Testis (tissue), 2 donors: ENCODE measurements at regions not wholly inside any gene's neighbourhood (a gene's known extent, or its start where the extent isn't known, plus 50 kb on each side); places are given as distances from the start of the nearest gene placed in this dataset.

Source experiments
- DNase-seq: peaks from one replicate; pipeline ENCODE4 v3.0.0-alpha.2; 2019
- H3K27ac ChIP-seq, 2 donors: fragments of 200-600 bp; sonication (generic); one replicate each; pipeline ENCODE4 v1.5.1; 2019
- H3K27me3 ChIP-seq: fragments of 200-600 bp; sonication (generic); one replicate; pipeline ENCODE4 v1.5.1; 2019
- H3K36me3 ChIP-seq: fragments of 200-600 bp; sonication (generic); one replicate; pipeline ENCODE4 v1.5.1; 2017; ENCODE audit warnings: low read depth; ENCODE audit errors: missing control alignments
- H3K4me1 ChIP-seq: fragments of 200-600 bp; sonication (generic); one replicate; pipeline ENCODE4 v1.5.1; 2019
- H3K4me3 ChIP-seq, 2 donors: fragments of 200-600 bp; sonication (generic); one replicate each; pipeline ENCODE4 v1.5.1; 2017 to 2019
- H3K9me3 ChIP-seq: fragments of 200-600 bp; sonication (generic); one replicate; pipeline ENCODE4 v1.5.1; 2017
- CTCF ChIP-seq, 3 experiments: fragments of 450-650 bp in 2 of 3; fragments of 200-600 bp in 1 of 3; sonication (generic) in 1 of 3; IDR thresholded peaks; one replicate each; pipeline ENCODE4 v1.5.1; 2016 to 2019; ENCODE audit warnings: antibody characterized with exemption in 3 of 3, mild to moderate bottlenecking in 2 of 3, moderate library complexity in 1 of 3
- POLR2A ChIP-seq: fragments of 450-650 bp; IDR thresholded peaks from one replicate; pipeline ENCODE4 v1.6.1; 2017; ENCODE audit warnings: antibody characterized with exemption, mild to moderate bottlenecking, moderate library complexity
- WGBS, 2 donors: methylation state at CpG; one replicate each; pipeline ENCODE4 v1.1.5; 2018; 5-methylcytosine and 5-hydroxymethylcytosine counted together
- intact Hi-C: fragments of 100-400 bp; cut with DNase I; formaldehyde crosslinking; loops from one replicate; pipeline ENCODE4 v1.15.1; 2023; ENCODE audit warnings: low total_unique reads

GRCh38 chr10:57494486-57494885 is 773.2 kb downstream of the IPMK start:
- no peak overlapping the region for H3K4me3 ChIP-seq
- no peak for DNase-seq
- TF ChIP-seq POLR2A (no peak), CTCF (IDR thresholded peaks at IDR 0.05) (no peak)
- no peaks in the 10 kb centered on the region for H3K27me3 ChIP-seq
- intact Hi-C loops: no loop called here
- no peaks in the 10 kb centered on the region for H3K9me3 ChIP-seq
- 89 to 96% methylated on average over 2 of the region's 2 CpGs for WGBS, 2 donors
- no peaks in the 10 kb centered on the region for H3K4me1 ChIP-seq
- no peak overlapping the region for H3K27ac ChIP-seq
- H3K36me3 ChIP-seq: no peaks in the 10 kb centered on the region

- Histone ChIP-seq H3K27ac (no peak overlapping the region), H3K4me3 (no peak overlapping the region), H3K27me3 (no peaks in the 10 kb centered on the region), H3K36me3 (no peaks in the 10 kb centered on the region), H3K4me1 (no peaks in the 10 kb centered on the region), H3K9me3 (no peaks in the 10 kb centered on the region)
- intact Hi-C loops: no loop called here
- 16 to 30% methylated on average over 1 of the region's 1 CpG for WGBS, 2 donors
- no peak for TF ChIP-seq POLR2A
- no peak for TF ChIP-seq CTCF (IDR thresholded peaks at IDR 0.05)
- no peak for DNase-seq
Observed at GRCh38 chr10:57482259-57482658, 785.4 kb downstream of the IPMK start.

DNA sequence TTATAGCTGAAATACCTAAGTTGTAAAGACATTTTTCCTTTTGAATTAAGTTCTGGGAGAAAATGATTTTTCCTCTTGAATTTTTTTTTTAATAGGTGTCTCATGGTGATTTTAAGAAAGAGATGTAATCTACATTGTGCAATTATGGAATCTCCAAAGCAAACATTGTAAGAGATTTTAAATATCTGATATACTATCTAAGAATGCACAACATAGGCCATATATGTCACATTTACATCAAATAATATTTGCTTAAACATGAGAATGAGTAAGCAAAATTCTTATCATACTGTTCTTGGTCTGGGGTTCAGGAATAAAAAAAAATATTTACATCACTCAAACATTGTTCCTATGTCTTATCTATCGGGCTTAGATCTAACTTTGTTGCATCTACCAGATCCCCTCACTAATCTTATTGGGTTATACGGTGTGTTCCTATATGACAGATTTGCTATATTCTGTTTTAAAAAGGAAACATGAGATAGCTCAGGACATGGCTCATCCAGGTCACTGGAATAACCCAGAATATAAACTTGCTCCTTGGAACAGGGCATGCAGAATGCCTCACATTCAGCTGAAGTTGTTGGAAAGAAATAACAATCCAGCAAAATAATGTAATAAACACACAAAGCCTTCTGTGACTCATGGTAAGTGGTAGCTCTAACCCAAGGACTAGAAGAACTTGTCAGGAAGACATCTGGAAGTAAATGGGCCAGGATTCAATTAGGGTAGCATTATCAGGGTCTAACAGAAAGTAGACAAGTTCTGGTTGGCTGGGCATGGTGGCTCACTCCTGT is 794.7 kb downstream of the IPMK start:
- DNase-seq: no peak
- Histone ChIP-seq H3K4me1 (no peaks in the 10 kb centered on the region), H3K27me3 (no peaks in the 10 kb centered on the region), H3K4me3 (no peak overlapping the region), H3K36me3 (no peaks in the 10 kb centered on the region), H3K9me3 (no peaks in the 10 kb centered on the region), H3K27ac (no peak overlapping the region)
- TF ChIP-seq POLR2A (no peak), CTCF (IDR thresholded peaks at IDR 0.05) (no peak)
- WGBS, 2 donors: 83 to 88% methylated on average over 2 of the region's 2 CpGs
- intact Hi-C loops: no loop called here

DNA sequence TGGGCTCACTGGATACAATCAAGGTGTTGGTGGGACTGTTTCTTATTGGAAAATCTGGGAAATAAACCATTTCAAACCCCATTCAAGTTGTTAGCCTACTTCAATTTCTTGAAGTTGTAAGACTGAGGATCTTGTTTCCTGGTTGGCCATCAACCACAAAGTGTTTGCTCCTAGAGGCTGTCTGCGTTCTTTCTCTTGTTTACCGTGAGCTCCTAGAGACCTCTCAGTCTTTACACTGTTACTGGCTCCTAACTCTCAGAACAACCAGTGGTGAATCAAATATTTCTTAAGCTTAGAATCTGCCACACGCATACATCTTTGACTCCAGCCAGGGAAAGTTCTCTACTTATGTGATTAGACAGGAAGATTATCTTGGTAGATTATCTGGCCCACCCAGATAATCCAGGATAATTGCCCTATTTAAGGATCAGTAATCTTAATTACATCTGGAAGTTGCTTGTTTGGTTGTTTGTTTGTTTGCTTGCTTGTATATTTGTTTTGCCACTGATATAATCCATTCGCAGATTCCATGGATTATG is 798.7 kb downstream of the IPMK start:
- intact Hi-C loops: no loop called here
- H3K27me3 ChIP-seq: no peaks in the 10 kb centered on the region
- 77 to 78% methylated on average over 4 of the region's 4 CpGs for WGBS, 2 donors
- no peaks in the 10 kb centered on the region for H3K4me1 ChIP-seq
- H3K36me3 ChIP-seq: no peaks in the 10 kb centered on the region
- H3K27ac ChIP-seq: no peak overlapping the region
- H3K9me3 ChIP-seq: no peaks in the 10 kb centered on the region
- no peak overlapping the region for H3K4me3 ChIP-seq
- TF ChIP-seq POLR2A (no peak), CTCF (IDR thresholded peaks at IDR 0.05) (no peak)
- DNase-seq: no peak

- TF ChIP-seq CTCF (IDR thresholded peaks at IDR 0.05): no peak
- no peak for TF ChIP-seq POLR2A
- H3K36me3 ChIP-seq: no peaks in the 10 kb centered on the region
- no peak for DNase-seq
- no peaks in the 10 kb centered on the region for H3K4me1 ChIP-seq
- no peaks in the 10 kb centered on the region for H3K27me3 ChIP-seq
- WGBS, 2 donors: 90 to 92% methylated on average over 2 of the region's 2 CpGs
- no peak overlapping the region for H3K4me3 ChIP-seq
- no peaks in the 10 kb centered on the region for H3K9me3 ChIP-seq
- H3K27ac ChIP-seq: no peak overlapping the region
- intact Hi-C loops: no loop called here
Observed at GRCh38 chr10:57465155-57465554, 802.5 kb downstream of the IPMK start.
